Heart left ventricle (tissue), 13 donors: ENCODE measurements at regions not wholly inside any gene's neighbourhood (a gene's known extent, or its start where the extent isn't known, plus 50 kb on each side); places are given as distances from the start of the nearest gene placed in this dataset.

ENCODE experiments used
- POLR2A ChIP-seq, 2 donors: fragments of 450-650 bp; IDR thresholded peaks; one replicate each; pipeline ENCODE4 v1.6.1; 2017; ENCODE audit warnings: antibody characterized with exemption in 2 of 2, mild to moderate bottlenecking in 2 of 2, moderate library complexity in 2 of 2
- TF ChIP-seq, protein P1 (sequence below), 12 donors: fragments of 200-600 bp; sonication (generic) in 4 of 12; IDR thresholded peaks; one replicate each; pipeline versions ENCODE4 v1.5.0 to v1.8.0; 2018 to 2022; ENCODE audit warnings: antibody characterized with exemption in 12 of 12, mild to moderate bottlenecking in 5 of 12
- donor health status: ischemic (EF 13 %, LVEDD 7.1; RV severe dilation, severe dysfunction).
- donor health status: DM: no; HTN: yes; CAD: no.
- donor health status: DM: no; HTN: no; CAD: no.
- donor health status: ischemic (EF 25% LVEDD 6.9; RV normal size, moderate dysfunction).
- donor health status: ischemic (EF 25% LVEDD 5.7; RV mildly dilated, moderate dysfunction).
- donor health status: ischemic (EF 35%, LVEDD 5.7; RV mildly dilated, moderate dysfunction).
- donor health status: nonischemic (EF 11% LVEDD 7.7; RV severe dilation, severe dysfunction).
- donor health status: DM: yes; HTN: yes; CAD: no.
- donor health status: PGD.
- donor health status: ischemic (EF 29% LVEDD 5.4; RV normal size, mild dysfunction).
- donor health status: nonischemic (EF 23%, LVEDD 6.1; RV moderate dilation, normal function).

DNA sequence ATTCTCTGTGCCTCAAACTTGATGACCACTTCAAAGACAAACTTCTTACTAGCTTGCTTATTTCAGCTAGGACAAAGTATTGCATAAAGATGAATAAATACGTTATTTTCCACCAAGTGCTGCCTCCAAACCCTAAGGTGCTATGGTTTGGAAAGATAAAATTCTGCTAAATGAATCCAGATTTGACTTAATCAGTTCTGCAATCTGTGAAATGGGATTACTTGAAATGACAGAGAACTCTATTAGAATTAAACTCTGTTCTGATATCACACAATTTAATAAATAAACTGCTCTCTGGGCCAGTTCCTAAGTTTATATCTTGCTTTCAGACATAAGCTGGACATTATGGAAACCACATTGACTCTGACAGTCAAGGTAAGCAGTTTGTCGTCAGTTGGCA, 338.8 kb upstream of the SEMA6D start:
- TF ChIP-seq, protein P1, sequence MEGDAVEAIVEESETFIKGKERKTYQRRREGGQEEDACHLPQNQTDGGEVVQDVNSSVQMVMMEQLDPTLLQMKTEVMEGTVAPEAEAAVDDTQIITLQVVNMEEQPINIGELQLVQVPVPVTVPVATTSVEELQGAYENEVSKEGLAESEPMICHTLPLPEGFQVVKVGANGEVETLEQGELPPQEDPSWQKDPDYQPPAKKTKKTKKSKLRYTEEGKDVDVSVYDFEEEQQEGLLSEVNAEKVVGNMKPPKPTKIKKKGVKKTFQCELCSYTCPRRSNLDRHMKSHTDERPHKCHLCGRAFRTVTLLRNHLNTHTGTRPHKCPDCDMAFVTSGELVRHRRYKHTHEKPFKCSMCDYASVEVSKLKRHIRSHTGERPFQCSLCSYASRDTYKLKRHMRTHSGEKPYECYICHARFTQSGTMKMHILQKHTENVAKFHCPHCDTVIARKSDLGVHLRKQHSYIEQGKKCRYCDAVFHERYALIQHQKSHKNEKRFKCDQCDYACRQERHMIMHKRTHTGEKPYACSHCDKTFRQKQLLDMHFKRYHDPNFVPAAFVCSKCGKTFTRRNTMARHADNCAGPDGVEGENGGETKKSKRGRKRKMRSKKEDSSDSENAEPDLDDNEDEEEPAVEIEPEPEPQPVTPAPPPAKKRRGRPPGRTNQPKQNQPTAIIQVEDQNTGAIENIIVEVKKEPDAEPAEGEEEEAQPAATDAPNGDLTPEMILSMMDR (IDR thresholded peaks at IDR 0.05) = no peak
- TF ChIP-seq POLR2A (IDR thresholded peaks at IDR 0.05) = no peak
